Tibial artery (tissue), 4 donors: ENCODE measurements at regions not wholly inside any gene's neighbourhood (a gene's known extent, or its start where the extent isn't known, plus 50 kb on each side); places are given as distances from the start of the nearest gene placed in this dataset.

Experiments used
- DNase-seq, 2 donors: peaks; one replicate each; pipeline ENCODE4 v3.0.0-alpha.2; 2019
- H3K27ac ChIP-seq, 2 donors: fragments of 200-600 bp; sonication (generic) in 1 of 2; 1 replicate in 1 of 2; 2 replicates in 1 of 2; pipeline ENCODE4 v1.5.1; 2018 to 2019; ENCODE audit warnings: mild to moderate bottlenecking in 1 of 2
- H3K27me3 ChIP-seq, 2 donors: fragments of 200-600 bp; sonication (generic) in 1 of 2; one replicate each; pipeline versions ENCODE4 v1.5.1 to v1.6.0; 2016 to 2019
- H3K36me3 ChIP-seq, 3 donors: fragments of 200-600 bp; sonication (generic) in 2 of 3; one replicate each; pipeline ENCODE4 v1.5.1; 2016 to 2019; ENCODE audit warnings: mild to moderate bottlenecking in 2 of 3
- H3K4me1 ChIP-seq, 4 donors: fragments of 200-600 bp; sonication (generic) in 2 of 4; 1 replicate in 3 of 4; 2 replicates in 1 of 4; pipeline ENCODE4 v1.5.1; 2016 to 2019
- H3K4me3 ChIP-seq, 2 donors: fragments of 200-600 bp; sonication (generic) in 1 of 2; 1 replicate in 1 of 2; 2 replicates in 1 of 2; pipeline ENCODE4 v1.5.1; 2018 to 2019; ENCODE audit warnings: mild to moderate bottlenecking in 2 of 2
- H3K9me3 ChIP-seq, 3 donors: fragments of 200-600 bp; sonication (generic) in 1 of 3; one replicate each; pipeline ENCODE4 v1.5.1; 2016 to 2019
- intact Hi-C: fragments of 100-400 bp; cut with DNase I; formaldehyde crosslinking; loops from one replicate; pipeline ENCODE4 v1.15.0; 2023; ENCODE audit warnings: low total_unique reads
- TF ChIP-seq, protein P1 (sequence below), 2 experiments: fragments of 200-600 bp in 1 of 2; fragments of 450-650 bp in 1 of 2; IDR thresholded peaks; one replicate each; pipeline ENCODE4 v1.5.1; 2017 to 2019; ENCODE audit warnings: antibody characterized with exemption in 2 of 2, mild to moderate bottlenecking in 1 of 2, moderate library complexity in 1 of 2

DNA sequence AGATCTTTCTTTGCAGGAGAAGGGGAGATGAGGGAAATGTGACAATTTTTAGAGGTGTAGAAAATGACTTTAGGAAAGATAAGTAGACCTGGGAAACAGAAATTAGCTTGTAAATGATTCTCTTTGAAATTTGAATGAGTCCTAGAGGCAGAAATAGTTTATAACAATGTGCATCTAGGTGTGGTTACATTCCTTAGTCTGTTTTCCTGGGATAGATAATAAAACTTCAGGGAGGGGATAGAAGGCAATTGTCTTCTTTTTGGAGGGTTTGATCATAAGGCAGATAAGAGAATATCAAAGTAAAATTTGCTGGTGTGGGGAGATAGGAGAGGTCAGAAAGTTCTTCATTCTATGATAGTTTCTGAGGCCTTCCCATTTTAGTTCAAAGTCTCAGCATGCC, 1344.3 kb upstream of the LRRTM1 start:
- no peaks in the 10 kb centered on the region for H3K27me3 ChIP-seq
- H3K9me3 ChIP-seq: no peaks in the 10 kb centered on the region
- no peaks in the 10 kb centered on the region for H3K36me3 ChIP-seq
- H3K27ac ChIP-seq: no peak overlapping the region
- no peak for DNase-seq
- H3K4me1 ChIP-seq: no peaks in the 10 kb centered on the region
- TF ChIP-seq, protein P1, sequence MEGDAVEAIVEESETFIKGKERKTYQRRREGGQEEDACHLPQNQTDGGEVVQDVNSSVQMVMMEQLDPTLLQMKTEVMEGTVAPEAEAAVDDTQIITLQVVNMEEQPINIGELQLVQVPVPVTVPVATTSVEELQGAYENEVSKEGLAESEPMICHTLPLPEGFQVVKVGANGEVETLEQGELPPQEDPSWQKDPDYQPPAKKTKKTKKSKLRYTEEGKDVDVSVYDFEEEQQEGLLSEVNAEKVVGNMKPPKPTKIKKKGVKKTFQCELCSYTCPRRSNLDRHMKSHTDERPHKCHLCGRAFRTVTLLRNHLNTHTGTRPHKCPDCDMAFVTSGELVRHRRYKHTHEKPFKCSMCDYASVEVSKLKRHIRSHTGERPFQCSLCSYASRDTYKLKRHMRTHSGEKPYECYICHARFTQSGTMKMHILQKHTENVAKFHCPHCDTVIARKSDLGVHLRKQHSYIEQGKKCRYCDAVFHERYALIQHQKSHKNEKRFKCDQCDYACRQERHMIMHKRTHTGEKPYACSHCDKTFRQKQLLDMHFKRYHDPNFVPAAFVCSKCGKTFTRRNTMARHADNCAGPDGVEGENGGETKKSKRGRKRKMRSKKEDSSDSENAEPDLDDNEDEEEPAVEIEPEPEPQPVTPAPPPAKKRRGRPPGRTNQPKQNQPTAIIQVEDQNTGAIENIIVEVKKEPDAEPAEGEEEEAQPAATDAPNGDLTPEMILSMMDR (IDR thresholded peaks at IDR 0.05): no peak
- intact Hi-C loops: no loop called here
- no peak overlapping the region for H3K4me3 ChIP-seq

DNA sequence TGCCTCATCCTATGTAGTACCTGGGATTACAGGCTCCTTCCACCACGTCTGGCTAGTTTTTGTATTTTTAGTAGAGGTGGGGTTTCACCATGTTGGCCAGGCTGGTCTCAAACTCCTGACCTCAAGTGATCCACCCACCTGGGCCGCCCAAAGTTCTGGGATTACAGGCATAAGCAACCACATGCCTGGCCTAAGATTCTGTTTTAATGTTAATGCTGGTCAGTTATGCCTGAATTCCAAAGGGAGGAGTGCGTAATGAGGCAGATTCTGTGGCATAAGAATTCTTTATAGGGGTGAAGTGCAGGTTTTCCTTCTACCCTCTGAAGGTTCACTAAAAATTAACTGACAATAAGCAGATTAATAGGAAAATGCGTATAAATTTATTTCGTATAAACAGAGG, 1343.8 kb upstream of the LRRTM1 start:
- intact Hi-C loops: no loop called here
- H3K4me3 ChIP-seq: no peak overlapping the region
- TF ChIP-seq, protein P1 (IDR thresholded peaks at IDR 0.05): no peak
- no peaks in the 10 kb centered on the region for H3K9me3 ChIP-seq
- H3K4me1 ChIP-seq: no peaks in the 10 kb centered on the region
- no peaks in the 10 kb centered on the region for H3K36me3 ChIP-seq
- no peak for DNase-seq
- no peaks in the 10 kb centered on the region for H3K27me3 ChIP-seq
- H3K27ac ChIP-seq: no peak overlapping the region

DNA sequence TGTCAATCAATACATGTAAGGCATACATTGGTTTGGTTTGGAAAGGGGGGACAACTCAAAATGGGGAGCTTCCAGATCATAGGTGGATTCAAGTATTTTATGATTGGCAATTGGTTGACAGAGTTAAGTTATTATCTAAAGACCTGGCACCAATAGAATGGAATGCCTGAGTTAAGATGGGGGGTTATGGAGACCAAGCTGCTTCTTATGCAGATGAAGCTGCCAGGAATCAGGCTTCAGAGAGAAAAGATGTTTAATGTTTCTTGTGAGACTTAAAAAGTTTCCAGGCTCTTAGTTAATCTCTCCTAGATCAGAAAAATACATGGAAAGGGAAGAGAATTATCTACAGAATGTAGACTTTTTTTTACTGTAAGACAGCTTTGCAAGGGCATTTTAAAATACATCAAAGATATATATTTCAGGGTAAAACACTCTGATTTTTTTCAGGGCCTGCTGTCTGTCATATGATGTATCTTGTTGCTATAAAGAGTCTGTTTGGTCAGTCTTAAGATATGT, 1343.2 kb upstream of the LRRTM1 start:
- intact Hi-C loops: no loop called here
- Histone ChIP-seq H3K4me3 (no peak overlapping the region), H3K27me3 (no peaks in the 10 kb centered on the region), H3K9me3 (no peaks in the 10 kb centered on the region), H3K4me1 (no peaks in the 10 kb centered on the region), H3K36me3 (no peaks in the 10 kb centered on the region), H3K27ac (no peak overlapping the region)
- TF ChIP-seq, protein P1 (IDR thresholded peaks at IDR 0.05): no peak
- no peak for DNase-seq

DNA sequence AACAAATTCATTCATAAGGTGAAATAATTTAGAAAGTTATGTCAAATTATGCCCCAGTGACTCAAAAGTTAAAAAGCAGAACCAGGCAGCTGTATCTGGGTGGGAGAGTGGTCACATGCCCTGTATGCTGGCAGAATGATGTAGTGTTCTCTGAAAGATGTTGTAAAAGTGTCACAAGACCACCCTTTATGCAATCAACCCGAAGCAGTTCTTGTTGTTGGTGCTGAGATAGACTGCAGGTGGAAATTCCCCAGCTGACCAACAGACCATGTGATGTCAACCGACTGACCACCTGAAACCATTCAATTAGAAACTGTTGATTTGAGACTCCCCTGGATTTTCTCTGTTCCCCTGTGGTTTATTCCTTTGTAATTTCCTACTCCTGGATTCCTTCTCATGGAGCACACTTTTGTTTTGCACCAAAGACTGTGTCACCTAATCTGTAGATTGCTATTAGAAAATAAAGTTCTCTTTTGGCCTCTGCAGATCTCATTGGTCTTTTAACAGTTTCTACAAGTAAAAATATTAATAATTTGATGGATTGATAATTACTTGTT, 1341.3 kb upstream of the LRRTM1 start:
- no peaks in the 10 kb centered on the region for H3K9me3 ChIP-seq
- H3K27me3 ChIP-seq: no peaks in the 10 kb centered on the region
- H3K27ac ChIP-seq: no peak overlapping the region
- intact Hi-C loops: no loop called here
- no peak for DNase-seq
- no peaks in the 10 kb centered on the region for H3K36me3 ChIP-seq
- TF ChIP-seq, protein P1 (IDR thresholded peaks at IDR 0.05): no peak
- H3K4me1 ChIP-seq: no peaks in the 10 kb centered on the region
- H3K4me3 ChIP-seq: no peak overlapping the region

DNA sequence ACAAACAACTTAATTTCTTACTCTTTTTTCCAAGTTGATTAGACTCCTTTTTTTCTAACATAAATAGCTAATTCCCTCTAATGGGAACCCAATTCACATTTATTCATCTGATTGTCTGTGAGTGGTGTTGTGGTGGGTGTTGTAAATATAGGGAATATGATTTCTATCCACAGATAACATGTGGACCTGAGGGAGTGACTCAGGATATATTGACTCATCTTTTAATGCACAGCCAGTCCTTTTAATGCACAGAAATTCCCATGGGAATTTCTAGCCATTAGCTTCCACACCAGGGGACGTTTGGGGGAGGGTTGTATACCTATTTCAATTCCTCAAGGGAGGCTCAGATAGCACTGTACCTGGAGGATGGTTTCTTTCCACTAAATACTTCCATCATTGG, 1339.6 kb upstream of the LRRTM1 start:
- DNase-seq: no peak
- no peaks in the 10 kb centered on the region for H3K36me3 ChIP-seq
- TF ChIP-seq, protein P1 (IDR thresholded peaks at IDR 0.05): no peak
- no peak overlapping the region for H3K27ac ChIP-seq
- H3K4me3 ChIP-seq: no peak overlapping the region
- no peaks in the 10 kb centered on the region for H3K9me3 ChIP-seq
- H3K27me3 ChIP-seq: no peaks in the 10 kb centered on the region
- intact Hi-C loops: no loop called here
- H3K4me1 ChIP-seq: no peaks in the 10 kb centered on the region

DNA sequence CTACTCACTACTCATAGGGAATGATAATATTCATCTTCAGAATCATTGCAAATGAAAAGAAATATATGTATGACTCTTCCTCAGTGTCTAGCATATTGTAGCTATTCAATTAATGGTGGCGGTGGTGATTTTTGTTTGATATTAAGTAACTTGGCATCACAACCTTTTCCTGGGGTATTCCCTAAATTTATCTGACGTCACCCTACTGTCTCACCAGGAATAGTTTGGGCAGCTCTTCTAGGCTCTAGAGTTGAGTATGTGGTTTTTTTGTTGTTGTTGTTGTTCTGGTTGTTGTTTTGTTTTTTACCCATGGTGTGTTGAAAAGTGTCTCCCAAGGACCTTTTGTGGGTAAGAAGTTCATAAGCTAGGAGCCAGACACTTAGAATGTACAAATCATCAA, 1320.3 kb upstream of the LRRTM1 start:
- DNase-seq: no peak
- H3K27me3 ChIP-seq: no peaks in the 10 kb centered on the region
- H3K4me3 ChIP-seq: no peak overlapping the region
- intact Hi-C loops: no loop called here
- no peak overlapping the region for H3K27ac ChIP-seq
- no peaks in the 10 kb centered on the region for H3K9me3 ChIP-seq
- H3K36me3 ChIP-seq: no peaks in the 10 kb centered on the region
- H3K4me1 ChIP-seq: no peaks in the 10 kb centered on the region
- TF ChIP-seq, protein P1 (IDR thresholded peaks at IDR 0.05): no peak
